CD14-positive monocyte (primary cell): ENCODE measurements at regions not wholly inside any gene's neighbourhood (a gene's known extent, or its start where the extent isn't known, plus 50 kb on each side); places are given as distances from the start of the nearest gene placed in this dataset.

Experiments used
- DNase-seq, 3 donors: peaks; one replicate each; pipeline ENCODE4 v3.0.0-alpha.2; 2011 to 2022
- H2AFZ ChIP-seq: 2 replicates; pipeline ENCODE4 v1.6.0; 2012; ENCODE audit warnings: mild to moderate bottlenecking, low read depth, low read length, inconsistent platforms; ENCODE audit not compliant: insufficient read depth, poor library complexity, severe bottlenecking
- H3K27ac ChIP-seq, 2 donors: 1 replicate in 1 of 2; 2 replicates in 1 of 2; pipeline ENCODE4 v1.5.1; 2012 to 2013; ENCODE audit warnings: low read length in 2 of 2, control low read depth in 1 of 2, inconsistent platforms in 1 of 2, low read depth in 1 of 2, mild to moderate bottlenecking in 1 of 2
- H3K27me3 ChIP-seq, 2 donors: one replicate each; pipeline versions ENCODE4 v1.6.0 to v1.6.1; 2011 to 2013; ENCODE audit warnings: low read length in 2 of 2; ENCODE audit not compliant: control insufficient read depth in 2 of 2, insufficient read depth in 2 of 2
- H3K36me3 ChIP-seq, 2 donors: replicated peaks in 1 of 2; 1 replicate in 1 of 2; 2 replicates in 1 of 2; pipeline versions ENCODE4 v1.5.1 to v1.6.1; 2012 to 2013; ENCODE audit warnings: low read length in 2 of 2, control low read depth in 1 of 2, inconsistent platforms in 1 of 2, mild to moderate bottlenecking in 1 of 2; ENCODE audit not compliant: insufficient read depth in 2 of 2, control insufficient read depth in 1 of 2
- H3K4me1 ChIP-seq, 2 donors: 1 replicate in 1 of 2; 2 replicates in 1 of 2; pipeline versions ENCODE4 v1.5.1 to v1.6.1; 2012 to 2013; ENCODE audit warnings: low read length in 2 of 2, control low read depth in 1 of 2, inconsistent platforms in 1 of 2, mild to moderate bottlenecking in 1 of 2, moderate library complexity in 1 of 2; ENCODE audit not compliant: insufficient read depth in 2 of 2, control insufficient read depth in 1 of 2
- H3K4me2 ChIP-seq: replicated peaks from 2 replicates; pipeline ENCODE3; 2012; ENCODE audit warnings: low read length, moderate library complexity, mild to moderate bottlenecking; ENCODE audit not compliant: poor library complexity, severe bottlenecking; ENCODE audit errors: extremely low read depth
- H3K4me3 ChIP-seq, 3 experiments: fragments of 200-600 bp in 1 of 3; sonication (generic) in 1 of 3; replicated peaks in 1 of 3; 1 replicate in 2 of 3; 2 replicates in 1 of 3; pipeline ENCODE4 v1.5.1; 2011 to 2013; ENCODE audit warnings: low read length in 3 of 3, mild to moderate bottlenecking in 3 of 3, control low read depth in 2 of 3, low read depth in 2 of 3, inconsistent platforms in 1 of 3, moderate library complexity in 1 of 3
- H3K79me2 ChIP-seq: 2 replicates; pipeline ENCODE4 v1.6.0; 2012; ENCODE audit warnings: mild to moderate bottlenecking, control low read depth, inconsistent platforms, low read length, moderate library complexity; ENCODE audit not compliant: insufficient read depth
- H3K9ac ChIP-seq: 2 replicates; pipeline ENCODE4 v1.6.0; 2017; ENCODE audit warnings: low read length, mild to moderate bottlenecking; ENCODE audit not compliant: insufficient read depth, poor library complexity, severe bottlenecking
- H3K9me3 ChIP-seq, 2 donors: replicated peaks in 1 of 2; 1 replicate in 1 of 2; 2 replicates in 1 of 2; pipeline versions ENCODE4 v1.5.1 to v1.6.1; 2012 to 2013; ENCODE audit warnings: low read length in 2 of 2, control low read depth in 1 of 2; ENCODE audit not compliant: control insufficient read depth in 1 of 2, insufficient read depth in 1 of 2
- H4K20me1 ChIP-seq: 2 replicates; pipeline ENCODE4 v1.6.0; 2012; ENCODE audit warnings: mild to moderate bottlenecking, low read length, control low read depth, moderate library complexity; ENCODE audit not compliant: insufficient read depth
- H3K27ac Mint-ChIP-seq, 7 donors: one replicate each; pipeline ENCODE4 v1.8.0; 2020; ENCODE audit warnings: mild to moderate bottlenecking in 7 of 7, mixed read lengths in 7 of 7, moderate library complexity in 6 of 7, inconsistent platforms in 2 of 7
- H3K27me3 Mint-ChIP-seq, 3 donors: one replicate each; pipeline ENCODE4 v1.8.0; 2021 to 2022; ENCODE audit warnings: low read depth in 3 of 3, mild to moderate bottlenecking in 3 of 3, mixed read lengths in 3 of 3, moderate library complexity in 3 of 3, inconsistent platforms in 1 of 3
- H3K36me3 Mint-ChIP-seq, 2 donors: one replicate each; pipeline ENCODE4 v1.8.0; 2020; ENCODE audit warnings: mixed read lengths in 2 of 2, inconsistent platforms in 1 of 2, mild to moderate bottlenecking in 1 of 2
- H3K4me1 Mint-ChIP-seq: one replicate; pipeline ENCODE4 v1.8.0; 2020; ENCODE audit warnings: mild to moderate bottlenecking, mixed read lengths
- H3K4me3 Mint-ChIP-seq, 2 donors: one replicate each; pipeline ENCODE4 v1.8.0; 2020; ENCODE audit warnings: mild to moderate bottlenecking in 2 of 2, mixed read lengths in 2 of 2, moderate library complexity in 1 of 2
- H3K9me3 Mint-ChIP-seq, 7 donors: one replicate each; pipeline ENCODE4 v1.8.0; 2020 to 2022; ENCODE audit warnings: mixed read lengths in 7 of 7, mild to moderate bottlenecking in 6 of 7, moderate library complexity in 6 of 7, inconsistent platforms in 2 of 7
- WGBS: methylation state at CpG from one replicate; pipeline ENCODE4 v1.1.5; 2013; ENCODE audit warnings: missing lambda C conversion rate; ENCODE audit not compliant: insufficient coverage; 5-methylcytosine and 5-hydroxymethylcytosine counted together
- intact Hi-C, 2 donors: fragments of 100-400 bp; cut with micrococcal nuclease; formaldehyde crosslinking; loops; one replicate each; pipeline versions ENCODE4 v1.15.0 to v1.15.1; 2023
- TF ChIP-seq, protein P1 (sequence below): fragments of 200-600 bp; IDR thresholded peaks from one replicate; pipeline ENCODE4 v1.8.0; 2022; ENCODE audit warnings: antibody characterized with exemption, mild to moderate bottlenecking

DNA sequence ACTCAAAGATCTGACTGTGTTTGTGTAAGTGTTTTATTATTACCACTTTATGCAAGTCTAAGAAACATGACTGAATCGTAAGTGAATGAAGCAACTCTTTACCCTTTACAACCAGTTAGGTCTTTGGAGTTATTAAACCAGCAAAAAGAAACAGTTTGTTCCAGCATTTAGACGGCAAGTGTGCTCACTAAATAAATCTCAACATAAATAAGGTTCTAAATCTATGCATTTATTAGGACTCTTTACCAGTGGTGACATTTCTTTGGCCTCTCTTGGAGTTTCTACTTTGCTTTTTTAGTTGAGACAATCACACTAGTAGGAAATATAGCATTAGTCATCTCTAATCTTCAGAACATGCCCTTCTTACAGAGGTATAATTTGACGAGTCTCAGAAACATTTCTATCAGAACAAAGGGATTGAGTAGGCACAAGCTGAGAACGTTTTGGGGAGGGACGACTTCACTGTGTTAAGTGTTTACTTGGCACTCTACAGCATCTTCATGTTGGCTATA, 739.9 kb upstream of the NR2F2 start:
- Histone ChIP-seq H3K27me3 (no peaks in the 10 kb centered on the region), H3K4me3 (no peak overlapping the region), H3K36me3 (no peaks in the 10 kb centered on the region), H3K4me2 (no peak overlapping the region), H4K20me1 (no peaks in the 10 kb centered on the region), H3K4me1 (no peaks in the 10 kb centered on the region), H2AFZ (no peak overlapping the region), H3K9ac (no peak overlapping the region), H3K9me3 (peaks cover 0 to 2% of the 10 kb centered on the region in 2 donors), H3K27ac (no peak overlapping the region), H3K79me2 (no peaks in the 10 kb centered on the region)
- no peaks in the 10 kb centered on the region for H3K36me3 Mint-ChIP-seq
- 95% methylated on average over 3 of the region's 5 CpGs for WGBS
- no peak overlapping the region for H3K4me3 Mint-ChIP-seq
- no peak for DNase-seq
- H3K4me1 Mint-ChIP-seq: no peaks in the 10 kb centered on the region
- intact Hi-C loops: no loop called here
- H3K27ac Mint-ChIP-seq: no peak overlapping the region
- TF ChIP-seq, protein P1, sequence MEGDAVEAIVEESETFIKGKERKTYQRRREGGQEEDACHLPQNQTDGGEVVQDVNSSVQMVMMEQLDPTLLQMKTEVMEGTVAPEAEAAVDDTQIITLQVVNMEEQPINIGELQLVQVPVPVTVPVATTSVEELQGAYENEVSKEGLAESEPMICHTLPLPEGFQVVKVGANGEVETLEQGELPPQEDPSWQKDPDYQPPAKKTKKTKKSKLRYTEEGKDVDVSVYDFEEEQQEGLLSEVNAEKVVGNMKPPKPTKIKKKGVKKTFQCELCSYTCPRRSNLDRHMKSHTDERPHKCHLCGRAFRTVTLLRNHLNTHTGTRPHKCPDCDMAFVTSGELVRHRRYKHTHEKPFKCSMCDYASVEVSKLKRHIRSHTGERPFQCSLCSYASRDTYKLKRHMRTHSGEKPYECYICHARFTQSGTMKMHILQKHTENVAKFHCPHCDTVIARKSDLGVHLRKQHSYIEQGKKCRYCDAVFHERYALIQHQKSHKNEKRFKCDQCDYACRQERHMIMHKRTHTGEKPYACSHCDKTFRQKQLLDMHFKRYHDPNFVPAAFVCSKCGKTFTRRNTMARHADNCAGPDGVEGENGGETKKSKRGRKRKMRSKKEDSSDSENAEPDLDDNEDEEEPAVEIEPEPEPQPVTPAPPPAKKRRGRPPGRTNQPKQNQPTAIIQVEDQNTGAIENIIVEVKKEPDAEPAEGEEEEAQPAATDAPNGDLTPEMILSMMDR: no peak
- H3K9me3 Mint-ChIP-seq: peaks cover 0 to 2% (median 0%) of the 10 kb centered on the region in 7 donors
- peaks cover 0 to 2% (median 1%) of the 10 kb centered on the region in 3 donors for H3K27me3 Mint-ChIP-seq

DNA sequence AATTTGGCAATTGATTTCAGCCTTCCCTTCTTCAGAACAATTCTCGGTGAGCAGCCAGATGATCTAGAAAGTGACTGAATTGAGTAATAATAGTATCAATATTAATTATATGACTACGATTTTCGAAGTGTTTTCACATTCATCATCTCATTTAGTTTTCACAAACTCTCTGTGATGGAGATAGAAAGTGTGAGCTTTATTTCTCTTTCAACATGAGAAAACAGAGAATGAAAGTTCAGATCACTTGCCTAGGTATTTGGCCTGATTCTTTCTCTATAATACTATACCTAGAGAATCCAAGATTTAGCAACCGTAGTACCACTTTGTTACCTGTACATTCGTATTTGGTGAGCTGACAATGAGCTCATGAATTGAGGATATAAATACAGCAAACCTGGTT, 739.2 kb upstream of the NR2F2 start:
- no peak overlapping the region for H3K9ac ChIP-seq
- DNase-seq: no peak
- WGBS: no CpG with 5 or more reads among the region's 5 CpGs
- H2AFZ ChIP-seq: no peak overlapping the region
- no peaks in the 10 kb centered on the region for H3K27me3 ChIP-seq
- H3K79me2 ChIP-seq: no peaks in the 10 kb centered on the region
- Mint-ChIP-seq H3K9me3 (peaks cover 0 to 2% (median 0%) of the 10 kb centered on the region in 7 donors), H3K27ac (no peak overlapping the region), H3K4me1 (no peaks in the 10 kb centered on the region), H3K4me3 (no peak overlapping the region), H3K36me3 (no peaks in the 10 kb centered on the region), H3K27me3 (peaks cover 0 to 2% (median 1%) of the 10 kb centered on the region in 3 donors)
- H3K27ac ChIP-seq: no peak overlapping the region
- H3K4me1 ChIP-seq: no peaks in the 10 kb centered on the region
- H3K9me3 ChIP-seq: no peaks in the 10 kb centered on the region
- TF ChIP-seq, protein P1: no peak
- no peak overlapping the region for H3K4me2 ChIP-seq
- H3K36me3 ChIP-seq: no peaks in the 10 kb centered on the region
- no peaks in the 10 kb centered on the region for H4K20me1 ChIP-seq
- intact Hi-C loops: no loop called here
- H3K4me3 ChIP-seq: no peak overlapping the region
